ENCODE measurements at regions not wholly inside any gene's neighbourhood (a gene's known extent, or its start where the extent isn't known, plus 50 kb on each side); places are given as distances from the start of the nearest gene placed in this dataset.

- DNase-seq (ENCODE audit: low read depth, low spot score): no peak
- Histone ChIP-seq H3K4me3 (replicated peaks in 1 of 2; ENCODE audit: low read depth in 1 of 2, low read length in 2 of 2) (no peak overlapping the region), H4K20me1 (ENCODE audit: insufficient read depth) (no peaks in the 10 kb centered on the region), H3K36me3 (ENCODE audit: control insufficient read depth in 1 of 2, insufficient read depth in 2 of 2, low read length in 2 of 2) (no peaks in the 10 kb centered on the region), H3K4me1 (ENCODE audit: control insufficient read depth in 1 of 2, insufficient read depth in 2 of 2, low read length in 2 of 2) (no peaks in the 10 kb centered on the region), H3K27me3 (ENCODE audit: insufficient read depth, low read length) (no peaks in the 10 kb centered on the region), H3K4me2 (ENCODE audit: low read length) (no peak overlapping the region), H2AFZ (ENCODE audit: low read depth, low read length, poor library complexity, severe bottlenecking) (no peak overlapping the region), H3K79me2 (ENCODE audit: insufficient read depth, low read length) (no peaks in the 10 kb centered on the region), H3K9me3 (ENCODE audit: control insufficient read depth in 1 of 2, insufficient read depth in 1 of 2, low read depth in 1 of 2, low read length in 2 of 2) (no peaks in the 10 kb centered on the region), H3K9me2 (ENCODE audit: insufficient read depth) (no peaks in the 10 kb centered on the region), H3K27ac (ENCODE audit: low read depth, low read length) (no peak overlapping the region), H3K9ac (ENCODE audit: low read length) (no peak overlapping the region)
- no peak for TF ChIP-seq SRF (IDR thresholded peaks at IDR 0.05; ENCODE audit: low read depth)
- TF ChIP-seq SIN3A (IDR thresholded peaks at IDR 0.05; ENCODE audit: low read depth): no peak
- TF ChIP-seq, protein P1, sequence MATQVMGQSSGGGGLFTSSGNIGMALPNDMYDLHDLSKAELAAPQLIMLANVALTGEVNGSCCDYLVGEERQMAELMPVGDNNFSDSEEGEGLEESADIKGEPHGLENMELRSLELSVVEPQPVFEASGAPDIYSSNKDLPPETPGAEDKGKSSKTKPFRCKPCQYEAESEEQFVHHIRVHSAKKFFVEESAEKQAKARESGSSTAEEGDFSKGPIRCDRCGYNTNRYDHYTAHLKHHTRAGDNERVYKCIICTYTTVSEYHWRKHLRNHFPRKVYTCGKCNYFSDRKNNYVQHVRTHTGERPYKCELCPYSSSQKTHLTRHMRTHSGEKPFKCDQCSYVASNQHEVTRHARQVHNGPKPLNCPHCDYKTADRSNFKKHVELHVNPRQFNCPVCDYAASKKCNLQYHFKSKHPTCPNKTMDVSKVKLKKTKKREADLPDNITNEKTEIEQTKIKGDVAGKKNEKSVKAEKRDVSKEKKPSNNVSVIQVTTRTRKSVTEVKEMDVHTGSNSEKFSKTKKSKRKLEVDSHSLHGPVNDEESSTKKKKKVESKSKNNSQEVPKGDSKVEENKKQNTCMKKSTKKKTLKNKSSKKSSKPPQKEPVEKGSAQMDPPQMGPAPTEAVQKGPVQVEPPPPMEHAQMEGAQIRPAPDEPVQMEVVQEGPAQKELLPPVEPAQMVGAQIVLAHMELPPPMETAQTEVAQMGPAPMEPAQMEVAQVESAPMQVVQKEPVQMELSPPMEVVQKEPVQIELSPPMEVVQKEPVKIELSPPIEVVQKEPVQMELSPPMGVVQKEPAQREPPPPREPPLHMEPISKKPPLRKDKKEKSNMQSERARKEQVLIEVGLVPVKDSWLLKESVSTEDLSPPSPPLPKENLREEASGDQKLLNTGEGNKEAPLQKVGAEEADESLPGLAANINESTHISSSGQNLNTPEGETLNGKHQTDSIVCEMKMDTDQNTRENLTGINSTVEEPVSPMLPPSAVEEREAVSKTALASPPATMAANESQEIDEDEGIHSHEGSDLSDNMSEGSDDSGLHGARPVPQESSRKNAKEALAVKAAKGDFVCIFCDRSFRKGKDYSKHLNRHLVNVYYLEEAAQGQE (IDR thresholded peaks at IDR 0.05; ENCODE audit: low read depth): no peak
- no peak for TF ChIP-seq EZH2phosphoT487 (IDR thresholded peaks at IDR 0.05; ENCODE audit: borderline replicate concordance)
- TF ChIP-seq POLR2AphosphoS5 (IDR thresholded peaks at IDR 0.05; ENCODE audit: low read depth, low read length): no peak
- no peak for TF ChIP-seq YY1 (IDR thresholded peaks at IDR 0.05; ENCODE audit: extremely low read depth, insufficient replicate concordance, low read depth, low read length)
- TF ChIP-seq ZFX (IDR thresholded peaks at IDR 0.05): no peak
- no peak for TF ChIP-seq ATF3 (IDR thresholded peaks at IDR 0.05)
- ChIA-PET RAD21 (ENCODE audit: low non-redundant PET in 1 of 2, low total read pairs in 2 of 2, uncharacterized antibody in 2 of 2, unreplicated experiment in 2 of 2) (no interaction called here), POLR2A (no interaction called here), CTCF (no interaction called here)
- BruUV-seq (replicated peaks): no TSS peak
- ATAC-seq: no peak
- intact Hi-C loops (cut with micrococcal nuclease): no loop called here
Observed at GRCh38 chr12:59004456-59004855, 84.2 kb upstream of the LRIG3 start.
